BE2C (cell line): ENCODE measurements at regions not wholly inside any gene's neighbourhood (a gene's known extent, or its start where the extent isn't known, plus 50 kb on each side); places are given as distances from the start of the nearest gene placed in this dataset.

ENCODE experiments used
- DNase-seq: peaks from one replicate; pipeline ENCODE4 v3.0.0-alpha.2; 2020
- H3K27me3 ChIP-seq: fragments of 250-450 bp; sonication (Bioruptor Pico); 2 replicates; pipeline ENCODE4 v1.5.1; 2020; ENCODE audit warnings: mild to moderate bottlenecking
- H3K36me3 ChIP-seq: fragments of 250-450 bp; sonication (Bioruptor Pico); 2 replicates; pipeline ENCODE4 v1.5.1; 2020; ENCODE audit warnings: mild to moderate bottlenecking
- H3K4me1 ChIP-seq: fragments of 250-450 bp; sonication (Bioruptor Pico); 2 replicates; pipeline ENCODE4 v1.5.1; 2020
- H3K4me3 ChIP-seq: 2 replicates; pipeline ENCODE4 v1.5.1; 2011; ENCODE audit warnings: low read depth, low read length
- H3K9me3 ChIP-seq: fragments of 250-450 bp; sonication (Bioruptor Pico); 2 replicates; pipeline ENCODE4 v1.5.1; 2020
- TF ChIP-seq, protein P1 (sequence below): IDR thresholded peaks from 2 replicates; pipeline ENCODE4 v1.5.1; 2012; ENCODE audit warnings: mild to moderate bottlenecking, low read depth, low read length

DNA sequence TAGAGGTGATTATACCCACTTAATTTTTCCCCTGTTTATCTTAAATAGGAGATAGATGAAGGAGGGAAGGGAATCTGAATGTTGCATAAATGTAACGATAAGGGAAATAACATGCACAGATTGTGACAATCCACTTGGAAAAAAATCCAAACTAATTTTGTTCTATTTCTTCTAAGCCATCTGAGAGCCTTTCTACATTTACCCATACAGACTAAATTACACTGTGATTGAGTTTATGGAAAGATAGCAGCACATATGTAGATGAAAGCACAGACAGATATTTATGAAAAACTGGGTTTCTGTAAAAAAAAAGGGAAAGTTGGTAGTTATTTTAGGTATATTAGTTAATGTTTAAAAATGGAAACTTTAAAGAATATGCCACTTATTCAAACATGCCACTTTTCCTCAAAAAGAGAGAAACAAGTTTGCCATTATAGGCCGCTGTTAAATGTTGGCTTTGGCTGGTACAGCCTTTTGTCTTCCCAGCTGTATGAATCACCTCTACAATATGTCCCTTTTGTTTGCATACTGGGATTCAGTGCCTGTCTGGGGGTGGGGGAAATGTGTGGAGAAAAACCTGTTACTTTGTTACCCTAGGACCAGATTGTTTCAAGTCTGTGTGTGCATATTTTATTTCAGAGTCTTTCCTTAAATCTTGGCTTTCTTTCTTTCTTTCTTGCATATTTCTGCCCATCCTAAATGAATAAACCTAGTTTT is 470.2 kb upstream of the LMO3 start:
- H3K27me3 ChIP-seq: no peaks in the 10 kb centered on the region
- no peaks in the 10 kb centered on the region for H3K4me1 ChIP-seq
- TF ChIP-seq, protein P1, sequence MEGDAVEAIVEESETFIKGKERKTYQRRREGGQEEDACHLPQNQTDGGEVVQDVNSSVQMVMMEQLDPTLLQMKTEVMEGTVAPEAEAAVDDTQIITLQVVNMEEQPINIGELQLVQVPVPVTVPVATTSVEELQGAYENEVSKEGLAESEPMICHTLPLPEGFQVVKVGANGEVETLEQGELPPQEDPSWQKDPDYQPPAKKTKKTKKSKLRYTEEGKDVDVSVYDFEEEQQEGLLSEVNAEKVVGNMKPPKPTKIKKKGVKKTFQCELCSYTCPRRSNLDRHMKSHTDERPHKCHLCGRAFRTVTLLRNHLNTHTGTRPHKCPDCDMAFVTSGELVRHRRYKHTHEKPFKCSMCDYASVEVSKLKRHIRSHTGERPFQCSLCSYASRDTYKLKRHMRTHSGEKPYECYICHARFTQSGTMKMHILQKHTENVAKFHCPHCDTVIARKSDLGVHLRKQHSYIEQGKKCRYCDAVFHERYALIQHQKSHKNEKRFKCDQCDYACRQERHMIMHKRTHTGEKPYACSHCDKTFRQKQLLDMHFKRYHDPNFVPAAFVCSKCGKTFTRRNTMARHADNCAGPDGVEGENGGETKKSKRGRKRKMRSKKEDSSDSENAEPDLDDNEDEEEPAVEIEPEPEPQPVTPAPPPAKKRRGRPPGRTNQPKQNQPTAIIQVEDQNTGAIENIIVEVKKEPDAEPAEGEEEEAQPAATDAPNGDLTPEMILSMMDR: no peak
- H3K36me3 ChIP-seq: no peaks in the 10 kb centered on the region
- H3K9me3 ChIP-seq: no peaks in the 10 kb centered on the region
- H3K4me3 ChIP-seq: no peak overlapping the region
- no peak for DNase-seq

DNA sequence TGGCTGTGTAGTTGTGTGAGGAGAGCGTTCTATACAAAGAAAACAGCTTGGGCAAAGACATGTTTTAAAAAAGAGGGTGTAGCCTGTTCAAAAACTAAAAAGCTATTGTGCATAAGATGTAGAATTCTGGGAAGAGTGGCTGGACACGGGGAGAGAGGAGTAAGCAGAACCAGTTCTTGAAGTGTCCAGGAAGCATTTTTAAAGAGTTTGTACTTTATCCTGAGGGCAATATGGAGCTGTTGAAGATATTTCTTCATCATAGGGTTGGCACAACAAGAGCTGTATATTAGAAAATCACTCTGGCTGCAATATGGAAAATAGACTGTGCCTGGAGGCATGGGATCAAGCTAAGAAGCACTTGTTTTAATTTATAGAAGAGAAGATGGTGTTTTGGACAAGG is 458.9 kb upstream of the LMO3 start:
- TF ChIP-seq, protein P1: no peak
- no peak for DNase-seq

DNA sequence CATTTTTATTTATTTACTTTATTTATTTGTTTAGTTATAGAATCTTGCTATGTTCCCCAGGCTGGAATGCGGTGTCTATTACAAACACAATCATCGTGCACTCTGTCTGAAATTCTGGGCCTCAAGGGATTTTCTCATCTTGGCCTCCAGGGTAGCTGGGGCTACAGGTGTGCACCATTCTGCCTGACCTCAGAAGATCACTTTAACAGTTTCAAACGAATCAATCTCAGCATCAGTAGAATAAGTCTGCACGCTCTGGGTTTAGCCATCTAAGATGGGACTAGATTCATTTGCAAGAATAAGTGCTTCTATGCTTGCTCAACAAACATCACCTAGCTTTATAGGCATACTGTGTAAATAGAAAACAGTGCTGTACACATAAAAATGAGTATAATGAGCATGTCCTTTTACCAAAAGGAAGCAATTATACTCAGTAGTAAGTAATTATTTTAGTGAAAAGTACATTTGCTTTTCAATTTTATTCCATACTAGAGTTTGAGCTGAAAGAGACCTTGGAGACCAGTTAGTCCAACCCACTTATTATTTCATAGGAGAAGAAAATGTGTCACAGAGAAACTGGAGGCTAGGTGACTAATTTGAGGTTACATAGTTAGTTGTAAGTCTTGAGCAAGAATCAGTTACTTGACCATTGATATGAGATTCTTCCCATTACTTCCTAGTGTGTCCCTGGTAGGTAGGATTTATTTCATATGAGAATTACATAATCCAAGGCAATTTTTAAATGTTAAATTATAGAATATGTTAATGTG is 456.5 kb upstream of the LMO3 start:
- Histone ChIP-seq H3K4me3 (no peak overlapping the region), H3K9me3 (no peaks in the 10 kb centered on the region; the same call in 1 of the 2 replicates), H3K4me1 (no peaks in the 10 kb centered on the region), H3K27me3 (no peaks in the 10 kb centered on the region), H3K36me3 (no peaks in the 10 kb centered on the region)
- no peak for DNase-seq
- TF ChIP-seq, protein P1: no peak

More for the DNA sequence above, 458.9 kb upstream of the LMO3 start:
- no peaks in the 10 kb centered on the region for H3K4me1 ChIP-seq
- no peaks in the 10 kb centered on the region for H3K36me3 ChIP-seq
- H3K27me3 ChIP-seq: no peaks in the 10 kb centered on the region
- no peaks in the 10 kb centered on the region for H3K9me3 ChIP-seq
- H3K4me3 ChIP-seq: no peak overlapping the region

DNA sequence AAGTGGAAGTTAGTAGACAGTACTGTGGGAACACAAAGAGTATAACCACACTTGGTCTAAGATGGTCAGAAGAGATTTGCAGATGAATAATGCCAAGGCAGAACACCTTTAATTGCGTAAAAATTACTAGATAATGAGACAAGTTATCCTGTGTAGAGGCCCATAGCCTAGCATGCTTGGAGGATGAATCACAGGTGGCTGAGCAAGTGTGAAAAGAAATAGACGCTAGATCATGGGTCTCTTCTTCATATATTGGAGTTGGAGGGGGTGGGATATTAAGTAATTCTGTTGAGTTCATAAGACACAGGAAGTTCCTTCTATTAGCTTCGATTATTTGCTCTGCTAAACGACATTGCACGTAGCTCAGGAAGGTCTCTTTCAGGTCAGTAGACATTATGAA is 454.3 kb upstream of the LMO3 start:
- Histone ChIP-seq H3K36me3 (no peaks in the 10 kb centered on the region), H3K4me3 (no peak overlapping the region), H3K9me3 (no peaks in the 10 kb centered on the region; the same call in 1 of the 2 replicates), H3K27me3 (no peaks in the 10 kb centered on the region), H3K4me1 (no peaks in the 10 kb centered on the region)
- DNase-seq: no peak
- TF ChIP-seq, protein P1: no peak

DNA sequence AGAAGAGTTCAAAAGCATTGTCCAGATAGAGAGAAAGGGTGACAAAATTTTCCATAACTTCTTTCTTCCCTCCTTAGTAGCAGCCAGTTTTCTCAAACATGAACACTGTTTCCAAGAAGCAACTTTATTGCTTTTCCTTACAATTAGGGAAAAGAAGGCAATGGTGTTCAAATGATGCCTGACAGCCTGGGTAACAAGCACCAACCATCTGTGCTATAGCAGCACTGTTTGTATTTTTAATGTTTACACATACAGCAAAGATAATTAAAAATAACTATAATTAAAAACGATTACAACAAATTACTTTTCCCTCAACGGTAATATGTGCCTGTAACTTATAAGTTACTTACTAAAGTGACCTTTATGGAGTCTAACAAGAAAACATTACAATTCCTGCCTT is 450.6 kb upstream of the LMO3 start:
- Histone ChIP-seq H3K36me3 (no peaks in the 10 kb centered on the region), H3K4me3 (no peak overlapping the region), H3K9me3 (no peaks in the 10 kb centered on the region; the same call in 1 of the 2 replicates), H3K27me3 (no peaks in the 10 kb centered on the region), H3K4me1 (no peaks in the 10 kb centered on the region)
- TF ChIP-seq, protein P1: no peak
- no peak for DNase-seq

DNA sequence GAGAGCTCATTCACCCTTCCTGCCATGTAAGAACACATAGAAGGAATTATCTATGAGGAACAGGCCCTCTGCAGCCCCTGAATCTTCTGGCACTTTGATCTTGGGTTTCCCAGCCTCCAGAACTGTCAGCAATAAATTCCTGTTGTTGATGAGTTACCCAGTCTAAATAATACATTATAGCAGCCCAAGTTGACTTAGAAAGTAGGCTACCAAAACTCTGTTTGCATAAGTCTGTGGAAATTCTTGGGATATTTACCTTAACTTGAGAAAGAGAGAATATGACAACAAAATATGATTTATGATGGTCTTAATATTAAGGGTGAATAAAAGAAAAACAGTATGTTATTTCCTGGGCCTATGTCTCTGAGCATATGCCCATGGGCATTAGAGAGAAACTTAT is 433.0 kb upstream of the LMO3 start:
- DNase-seq: no peak

More for the DNA sequence above, 433.0 kb upstream of the LMO3 start:
- Histone ChIP-seq H3K4me3 (no peak overlapping the region), H3K27me3 (no peaks in the 10 kb centered on the region), H3K9me3 (no peaks in the 10 kb centered on the region), H3K4me1 (no peaks in the 10 kb centered on the region), H3K36me3 (no peaks in the 10 kb centered on the region)
- TF ChIP-seq, protein P1: no peak
